Prostate gland (tissue), 2 donors: ENCODE measurements at regions not wholly inside any gene's neighbourhood (a gene's known extent, or its start where the extent isn't known, plus 50 kb on each side); places are given as distances from the start of the nearest gene placed in this dataset.
A peak's percentile ranks its signal among the peaks of the same experiment; 100 is the strongest.

Experiments used
- POLR2A ChIP-seq: fragments of 450-650 bp; IDR thresholded peaks from one replicate; pipeline ENCODE4 v1.6.1; 2016; ENCODE audit warnings: antibody characterized with exemption, mild to moderate bottlenecking
- POLR2AphosphoS5 ChIP-seq: sonication (generic); formaldehyde crosslinking; IDR thresholded peaks from one replicate; pipeline ENCODE4 v1.6.1; 2017; ENCODE audit warnings: antibody characterized with exemption
- TF ChIP-seq, protein P1 (sequence below), 4 experiments: fragments of 200-600 bp in 2 of 4; fragments of 450-650 bp in 2 of 4; sonication (generic) in 2 of 4; IDR thresholded peaks; 1 replicate in 3 of 4; 2 replicates in 1 of 4; pipeline ENCODE4 v1.5.1; 2016 to 2019; ENCODE audit warnings: antibody characterized with exemption in 4 of 4, mild to moderate bottlenecking in 2 of 4, moderate library complexity in 2 of 4

DNA sequence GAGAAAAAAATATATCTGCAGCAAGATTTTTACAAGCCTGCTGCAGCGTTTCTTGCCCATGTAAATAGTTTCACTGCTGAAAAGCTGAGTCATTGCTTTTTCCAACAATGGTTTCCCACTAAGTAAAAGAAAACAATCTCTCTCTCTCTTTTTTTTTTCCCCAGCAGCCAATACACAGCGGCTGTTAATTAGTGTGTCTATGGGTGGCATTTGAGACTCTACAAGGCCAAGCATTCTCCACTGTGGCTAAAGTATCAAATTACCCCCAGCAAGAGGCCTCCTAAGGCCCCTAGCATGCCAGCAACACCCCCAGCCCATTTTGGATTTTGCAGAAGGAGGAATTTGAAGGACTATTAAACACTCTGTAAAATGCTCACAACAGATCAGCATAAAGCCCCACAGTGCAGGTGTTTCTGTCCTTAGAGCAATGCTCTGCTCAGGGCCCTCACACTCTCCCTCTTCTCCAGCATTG lies 837.4 kb downstream of the TRIML1 start:
- TF ChIP-seq POLR2AphosphoS5 (peak; percentile 67), POLR2A (no peak)
- TF ChIP-seq, protein P1, sequence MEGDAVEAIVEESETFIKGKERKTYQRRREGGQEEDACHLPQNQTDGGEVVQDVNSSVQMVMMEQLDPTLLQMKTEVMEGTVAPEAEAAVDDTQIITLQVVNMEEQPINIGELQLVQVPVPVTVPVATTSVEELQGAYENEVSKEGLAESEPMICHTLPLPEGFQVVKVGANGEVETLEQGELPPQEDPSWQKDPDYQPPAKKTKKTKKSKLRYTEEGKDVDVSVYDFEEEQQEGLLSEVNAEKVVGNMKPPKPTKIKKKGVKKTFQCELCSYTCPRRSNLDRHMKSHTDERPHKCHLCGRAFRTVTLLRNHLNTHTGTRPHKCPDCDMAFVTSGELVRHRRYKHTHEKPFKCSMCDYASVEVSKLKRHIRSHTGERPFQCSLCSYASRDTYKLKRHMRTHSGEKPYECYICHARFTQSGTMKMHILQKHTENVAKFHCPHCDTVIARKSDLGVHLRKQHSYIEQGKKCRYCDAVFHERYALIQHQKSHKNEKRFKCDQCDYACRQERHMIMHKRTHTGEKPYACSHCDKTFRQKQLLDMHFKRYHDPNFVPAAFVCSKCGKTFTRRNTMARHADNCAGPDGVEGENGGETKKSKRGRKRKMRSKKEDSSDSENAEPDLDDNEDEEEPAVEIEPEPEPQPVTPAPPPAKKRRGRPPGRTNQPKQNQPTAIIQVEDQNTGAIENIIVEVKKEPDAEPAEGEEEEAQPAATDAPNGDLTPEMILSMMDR (IDR thresholded peaks at IDR 0.05): no peak
